Ishikawa (cell line): ENCODE measurements at regions not wholly inside any gene's neighbourhood (a gene's known extent, or its start where the extent isn't known, plus 50 kb on each side); places are given as distances from the start of the nearest gene placed in this dataset.

Source experiments
- CEBPB ChIP-seq: IDR thresholded peaks from 2 replicates; pipeline ENCODE4 v1.6.1; 2012
- CREB1 ChIP-seq: IDR thresholded peaks from 2 replicates; pipeline ENCODE4 v1.6.1; 2012; ENCODE audit warnings: low read depth
- EGR1 ChIP-seq: IDR thresholded peaks from 2 replicates; pipeline ENCODE4 v1.6.1; 2012
- EP300 ChIP-seq: IDR thresholded peaks from 2 replicates; pipeline ENCODE4 v1.6.1; 2012; ENCODE audit warnings: borderline replicate concordance
- FOXM1 ChIP-seq: IDR thresholded peaks from 2 replicates; pipeline ENCODE4 v1.6.1; 2012; ENCODE audit warnings: low read depth, borderline replicate concordance
- NFIC ChIP-seq: IDR thresholded peaks from 2 replicates; pipeline ENCODE4 v1.6.1; 2012
- RAD21 ChIP-seq: IDR thresholded peaks from 2 replicates; pipeline ENCODE4 v1.6.1; 2012; ENCODE audit warnings: low read depth
- REST ChIP-seq: IDR thresholded peaks from 2 replicates; pipeline ENCODE4 v1.6.1; 2012; ENCODE audit warnings: low read depth, mild to moderate bottlenecking
- TAF1 ChIP-seq: IDR thresholded peaks from 2 replicates; pipeline ENCODE4 v1.6.1; 2012; ENCODE audit warnings: low read depth, mild to moderate bottlenecking
- TCF12 ChIP-seq: IDR thresholded peaks from 2 replicates; pipeline ENCODE4 v1.6.1; 2012; ENCODE audit warnings: low read depth
- TEAD4 ChIP-seq: IDR thresholded peaks from 2 replicates; pipeline ENCODE4 v1.6.1; 2012
- YY1 ChIP-seq: IDR thresholded peaks from 2 replicates; pipeline ENCODE4 v1.6.1; 2012; ENCODE audit warnings: low read depth
- ZBTB7A ChIP-seq: IDR thresholded peaks from 2 replicates; pipeline ENCODE4 v1.6.1; 2012; ENCODE audit warnings: low read depth
- TF ChIP-seq, protein P1 (sequence below): IDR thresholded peaks from 2 replicates; pipeline ENCODE4 v1.6.1; 2012
- TF ChIP-seq, protein P2 (sequence below): IDR thresholded peaks from 2 replicates; pipeline ENCODE4 v1.6.1; 2012

DNA sequence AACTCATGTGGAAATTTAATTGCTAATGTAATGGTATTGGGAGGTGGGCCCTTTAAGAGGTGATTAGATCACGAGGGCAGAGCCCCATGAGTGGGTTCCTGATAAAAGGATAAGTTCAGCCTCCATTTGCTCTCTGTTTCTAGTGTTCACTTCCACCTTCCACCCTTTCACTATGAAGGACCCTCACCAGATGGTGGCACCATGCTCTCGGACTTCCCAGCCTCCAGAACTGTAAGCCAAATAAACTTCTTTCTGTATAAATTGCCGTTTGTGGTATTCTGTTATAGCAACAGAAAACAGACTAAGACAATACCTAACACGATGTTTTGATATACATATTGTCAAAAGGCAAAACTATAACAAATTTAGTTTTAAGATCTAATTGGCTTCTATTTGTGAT, 166.2 kb downstream of the DEPDC1B start:
- no peak for TF ChIP-seq RAD21
- no peak for TF ChIP-seq YY1
- TF ChIP-seq ZBTB7A: no peak
- no peak for TF ChIP-seq CEBPB
- TF ChIP-seq TCF12: no peak
- TF ChIP-seq FOXM1: no peak
- no peak for TF ChIP-seq TEAD4

DNA sequence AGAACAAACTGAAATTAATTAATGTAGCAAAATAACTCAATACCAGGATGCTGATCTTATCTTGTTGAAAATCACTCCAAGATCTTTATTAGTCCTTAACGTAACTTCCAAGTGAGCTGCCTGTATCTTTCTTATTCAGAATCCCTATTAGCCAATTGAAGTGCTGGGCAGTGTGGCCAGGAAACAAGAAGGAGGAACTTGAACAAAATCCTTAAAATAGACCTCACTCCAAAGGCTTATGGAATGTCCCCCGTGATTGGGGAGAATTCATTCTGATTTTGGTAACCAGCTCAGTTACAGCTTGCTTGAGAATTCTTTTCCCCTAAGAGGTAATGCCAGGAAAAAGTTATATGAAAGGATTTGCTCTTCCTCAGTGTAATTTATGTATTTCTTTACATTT, 171.0 kb downstream of the DEPDC1B start:
- TF ChIP-seq TCF12: no peak
- TF ChIP-seq, protein P1, sequence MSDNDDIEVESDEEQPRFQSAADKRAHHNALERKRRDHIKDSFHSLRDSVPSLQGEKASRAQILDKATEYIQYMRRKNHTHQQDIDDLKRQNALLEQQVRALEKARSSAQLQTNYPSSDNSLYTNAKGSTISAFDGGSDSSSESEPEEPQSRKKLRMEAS: no peak
- TF ChIP-seq ZBTB7A: no peak
- no peak for TF ChIP-seq TEAD4
- TF ChIP-seq NFIC: no peak
- no peak for TF ChIP-seq FOXM1
- no peak for TF ChIP-seq CEBPB

GRCh38 chr5:60527072-60527471, 172.9 kb downstream of the DEPDC1B start:
- TF ChIP-seq CEBPB (no peak), ZBTB7A (no peak), EGR1 (no peak), YY1 (no peak), TAF1 (no peak), NFIC (no peak), TEAD4 (no peak), TCF12 (no peak), EP300 (no peak), RAD21 (no peak)
- TF ChIP-seq, protein P1: no peak
- TF ChIP-seq, protein P2, sequence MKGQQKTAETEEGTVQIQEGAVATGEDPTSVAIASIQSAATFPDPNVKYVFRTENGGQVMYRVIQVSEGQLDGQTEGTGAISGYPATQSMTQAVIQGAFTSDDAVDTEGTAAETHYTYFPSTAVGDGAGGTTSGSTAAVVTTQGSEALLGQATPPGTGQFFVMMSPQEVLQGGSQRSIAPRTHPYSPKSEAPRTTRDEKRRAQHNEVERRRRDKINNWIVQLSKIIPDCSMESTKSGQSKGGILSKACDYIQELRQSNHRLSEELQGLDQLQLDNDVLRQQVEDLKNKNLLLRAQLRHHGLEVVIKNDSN: no peak

DNA sequence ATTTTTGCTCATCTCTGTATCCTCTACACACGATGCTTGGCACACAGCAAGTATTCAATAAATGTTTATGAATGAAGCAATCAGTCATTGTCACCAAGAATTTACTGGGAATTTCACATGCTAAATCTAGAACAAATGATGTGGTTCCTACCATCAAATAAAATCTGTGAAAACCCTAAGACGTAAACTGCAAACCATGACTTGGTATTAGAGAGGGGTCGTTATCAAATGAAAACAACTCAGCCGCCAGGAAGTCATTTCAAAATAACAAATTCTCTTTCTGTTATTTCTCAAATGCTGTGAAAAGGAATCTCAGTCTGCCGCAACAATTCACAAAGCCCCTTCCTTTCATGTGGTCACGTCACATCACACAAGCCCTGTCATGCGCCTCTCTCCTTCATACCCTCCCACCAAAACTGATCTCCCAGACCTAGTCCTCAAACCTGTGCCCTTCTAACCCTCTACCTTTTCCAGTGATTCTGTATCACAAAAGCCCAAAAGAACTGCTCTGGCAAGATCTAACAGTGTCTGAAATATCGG, 173.6 kb downstream of the DEPDC1B start:
- no peak for TF ChIP-seq YY1
- TF ChIP-seq TAF1: no peak
- TF ChIP-seq CREB1: no peak
- TF ChIP-seq NFIC: no peak
- no peak for TF ChIP-seq FOXM1
- no peak for TF ChIP-seq EGR1
- TF ChIP-seq EP300: no peak
- TF ChIP-seq, protein P1: no peak
- no peak for TF ChIP-seq CEBPB
- TF ChIP-seq TEAD4: no peak
- TF ChIP-seq RAD21: no peak
- TF ChIP-seq, protein P2: no peak
- no peak for TF ChIP-seq ZBTB7A
- no peak for TF ChIP-seq TCF12
- TF ChIP-seq REST: no peak

DNA sequence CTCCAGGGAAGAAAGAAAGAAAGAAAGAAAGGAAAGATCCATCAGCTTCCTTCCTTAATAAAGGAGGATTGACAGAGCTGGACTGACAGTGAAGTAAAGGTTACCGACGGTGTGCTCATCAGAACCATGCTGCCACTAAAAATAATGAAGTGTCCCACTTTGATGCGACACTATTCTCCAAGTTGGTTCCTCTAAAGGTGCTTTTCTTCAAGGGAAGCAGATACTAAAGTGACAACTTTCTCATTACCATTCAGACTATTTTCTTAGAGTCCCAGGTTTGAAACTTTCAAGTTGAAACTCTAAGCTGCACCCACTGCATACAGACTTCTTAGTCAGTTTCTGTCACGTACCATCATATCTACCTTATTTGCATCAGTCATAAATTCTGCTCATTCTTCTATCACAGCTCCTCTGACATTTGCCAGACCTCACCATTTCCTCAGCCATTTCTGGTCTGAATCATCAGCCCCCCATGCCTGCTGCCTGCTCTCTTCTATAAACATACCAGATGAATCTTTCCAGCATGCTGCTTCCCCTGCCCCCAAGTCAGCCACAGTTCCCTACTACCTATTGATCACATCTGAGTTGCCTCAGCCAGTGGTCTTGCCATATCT, 177.6 kb downstream of the DEPDC1B start:
- TF ChIP-seq CREB1: no peak
- TF ChIP-seq, protein P2: no peak
- TF ChIP-seq NFIC: no peak
- TF ChIP-seq TCF12: no peak
- no peak for TF ChIP-seq RAD21
- TF ChIP-seq, protein P1: no peak
- TF ChIP-seq ZBTB7A: no peak
- TF ChIP-seq CEBPB: no peak
- TF ChIP-seq FOXM1: no peak
- no peak for TF ChIP-seq EP300
- no peak for TF ChIP-seq REST
- TF ChIP-seq YY1: no peak
- no peak for TF ChIP-seq EGR1
- no peak for TF ChIP-seq TAF1
- TF ChIP-seq TEAD4: no peak
